Testis (tissue), 2 donors: ENCODE measurements at regions not wholly inside any gene's neighbourhood (a gene's known extent, or its start where the extent isn't known, plus 50 kb on each side); places are given as distances from the start of the nearest gene placed in this dataset.

Experiments used
- POLR2A ChIP-seq: fragments of 450-650 bp; IDR thresholded peaks from one replicate; pipeline ENCODE4 v1.6.1; 2017; ENCODE audit warnings: antibody characterized with exemption, mild to moderate bottlenecking, moderate library complexity
- TF ChIP-seq, protein P1 (sequence below), 3 experiments: fragments of 450-650 bp in 2 of 3; fragments of 200-600 bp in 1 of 3; sonication (generic) in 1 of 3; IDR thresholded peaks; one replicate each; pipeline ENCODE4 v1.5.1; 2016 to 2019; ENCODE audit warnings: antibody characterized with exemption in 3 of 3, mild to moderate bottlenecking in 2 of 3, moderate library complexity in 1 of 3

DNA sequence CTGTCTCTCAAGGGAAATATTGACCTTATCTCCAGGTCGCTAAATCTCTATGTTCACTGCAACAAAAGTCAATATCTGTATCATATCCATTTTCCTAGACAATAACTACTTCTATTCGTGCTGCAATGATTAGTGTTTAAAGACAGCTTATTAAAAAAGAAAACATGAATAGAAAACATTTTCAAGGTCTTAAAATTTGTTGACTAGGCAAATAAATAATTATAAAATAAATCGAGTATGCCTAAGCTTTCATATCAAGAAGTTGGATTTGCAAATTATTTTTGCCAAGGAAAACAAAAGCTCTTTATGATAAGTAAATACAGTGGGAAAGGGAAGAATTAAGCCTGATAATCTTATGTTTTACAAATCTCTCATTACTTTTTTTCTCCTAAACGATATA, 428.5 kb downstream of the NUP35 start:
- TF ChIP-seq, protein P1, sequence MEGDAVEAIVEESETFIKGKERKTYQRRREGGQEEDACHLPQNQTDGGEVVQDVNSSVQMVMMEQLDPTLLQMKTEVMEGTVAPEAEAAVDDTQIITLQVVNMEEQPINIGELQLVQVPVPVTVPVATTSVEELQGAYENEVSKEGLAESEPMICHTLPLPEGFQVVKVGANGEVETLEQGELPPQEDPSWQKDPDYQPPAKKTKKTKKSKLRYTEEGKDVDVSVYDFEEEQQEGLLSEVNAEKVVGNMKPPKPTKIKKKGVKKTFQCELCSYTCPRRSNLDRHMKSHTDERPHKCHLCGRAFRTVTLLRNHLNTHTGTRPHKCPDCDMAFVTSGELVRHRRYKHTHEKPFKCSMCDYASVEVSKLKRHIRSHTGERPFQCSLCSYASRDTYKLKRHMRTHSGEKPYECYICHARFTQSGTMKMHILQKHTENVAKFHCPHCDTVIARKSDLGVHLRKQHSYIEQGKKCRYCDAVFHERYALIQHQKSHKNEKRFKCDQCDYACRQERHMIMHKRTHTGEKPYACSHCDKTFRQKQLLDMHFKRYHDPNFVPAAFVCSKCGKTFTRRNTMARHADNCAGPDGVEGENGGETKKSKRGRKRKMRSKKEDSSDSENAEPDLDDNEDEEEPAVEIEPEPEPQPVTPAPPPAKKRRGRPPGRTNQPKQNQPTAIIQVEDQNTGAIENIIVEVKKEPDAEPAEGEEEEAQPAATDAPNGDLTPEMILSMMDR (IDR thresholded peaks at IDR 0.05) = no peak
- TF ChIP-seq POLR2A = no peak
